ENCODE measurements at regions not wholly inside any gene's neighbourhood (a gene's known extent, or its start where the extent isn't known, plus 50 kb on each side); places are given as distances from the start of the nearest gene placed in this dataset.

GRCh38 chr3:23078735-23079134 is 124.4 kb upstream of the UBE2E2 start:
- no peak for DNase-seq

DNA sequence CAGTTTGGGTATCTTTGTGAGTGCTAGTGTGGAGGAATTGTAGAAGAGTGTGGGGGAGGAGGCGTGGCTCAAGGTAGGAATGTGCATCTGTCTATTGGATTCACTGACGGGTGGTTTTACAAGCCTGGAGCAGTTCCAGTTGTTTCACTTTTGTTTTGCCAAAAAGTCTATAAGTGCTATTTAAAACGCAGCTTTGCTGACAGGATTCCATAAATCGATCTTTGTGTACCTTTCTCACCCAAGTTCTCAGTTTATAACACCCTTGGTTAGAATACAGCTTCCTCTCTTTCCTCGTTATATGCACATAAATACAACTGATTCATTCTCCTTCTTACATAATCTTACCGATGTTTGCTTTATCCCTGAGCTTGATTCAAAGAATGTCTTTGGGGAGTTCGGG is 123.2 kb upstream of the UBE2E2 start:
- DNase-seq, result no peak

- DNase-seq, result no peak
These were observed 119.4 kb upstream of the UBE2E2 start for GRCh38 chr3:23083701-23084100.

DNA sequence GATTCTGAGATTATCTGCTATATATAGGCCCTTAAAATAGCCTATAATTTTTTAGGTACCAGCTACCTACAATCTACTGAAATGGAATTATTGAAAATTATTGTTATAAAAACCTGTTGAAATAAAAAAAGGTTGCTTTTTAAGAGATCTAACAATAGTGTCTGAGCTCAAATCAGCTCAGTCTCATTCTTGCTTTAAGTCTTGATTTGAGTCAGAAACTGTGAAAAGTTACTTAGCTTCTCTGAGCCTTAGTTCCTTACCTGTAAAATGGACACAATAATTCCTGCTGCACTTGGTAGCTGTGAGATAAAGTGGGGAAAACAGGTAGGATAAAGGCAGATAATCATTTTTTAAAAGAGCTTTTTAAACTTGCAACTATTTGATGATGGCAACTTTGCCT is 118.8 kb upstream of the UBE2E2 start:
- no peak for DNase-seq

GRCh38 chr3:23085261-23085660 is 117.9 kb upstream of the UBE2E2 start:
- DNase-seq, result no peak

- DNase-seq, result no peak
These were observed 116.8 kb upstream of the UBE2E2 start for GRCh38 chr3:23086331-23086730.

DNA sequence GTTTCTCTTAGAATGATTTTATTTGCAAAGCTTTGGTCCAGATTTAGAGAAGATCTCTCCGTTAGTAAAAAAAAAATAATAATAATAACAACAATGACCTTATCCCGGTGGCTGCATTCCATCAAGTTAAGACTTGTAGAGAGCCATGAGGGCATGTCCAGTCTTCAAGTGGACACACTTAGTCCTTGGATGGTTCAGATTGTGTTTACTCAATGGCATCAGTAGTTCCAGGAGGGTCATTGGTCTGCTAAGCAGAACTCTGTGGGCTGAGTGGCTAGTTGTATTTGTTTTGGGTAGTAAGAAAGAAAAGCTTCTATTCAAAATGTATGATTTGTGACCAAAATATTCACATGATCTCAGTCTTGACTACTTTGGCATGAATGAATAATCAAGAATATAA is 116.3 kb upstream of the UBE2E2 start:
- no peak for DNase-seq

- no peak for DNase-seq
These were observed 108.7 kb upstream of the UBE2E2 start for GRCh38 chr3:23094412-23094811.

GRCh38 chr3:23094890-23095462 is 108.2 kb upstream of the UBE2E2 start:
- peak; percentile 60 for DNase-seq

DNA sequence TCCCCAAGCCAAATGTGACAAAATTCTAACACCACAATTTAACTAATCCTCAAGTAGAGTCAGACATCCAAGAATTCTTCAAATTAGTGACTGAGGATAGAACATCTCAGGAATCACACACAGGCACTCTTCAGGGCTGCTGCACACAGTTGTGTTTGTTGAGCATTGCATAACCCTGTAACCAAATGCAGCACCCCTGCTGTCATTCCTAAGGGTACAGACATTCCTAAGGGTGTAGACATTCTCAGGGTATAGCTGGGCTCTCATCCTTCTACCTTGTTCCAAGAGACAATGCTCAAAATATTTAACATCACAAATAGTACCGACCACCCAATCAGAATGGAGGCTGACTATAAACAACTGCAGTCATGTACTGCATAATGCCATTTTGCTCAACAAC is 107.1 kb upstream of the UBE2E2 start:
- DNase-seq, result no peak

DNA sequence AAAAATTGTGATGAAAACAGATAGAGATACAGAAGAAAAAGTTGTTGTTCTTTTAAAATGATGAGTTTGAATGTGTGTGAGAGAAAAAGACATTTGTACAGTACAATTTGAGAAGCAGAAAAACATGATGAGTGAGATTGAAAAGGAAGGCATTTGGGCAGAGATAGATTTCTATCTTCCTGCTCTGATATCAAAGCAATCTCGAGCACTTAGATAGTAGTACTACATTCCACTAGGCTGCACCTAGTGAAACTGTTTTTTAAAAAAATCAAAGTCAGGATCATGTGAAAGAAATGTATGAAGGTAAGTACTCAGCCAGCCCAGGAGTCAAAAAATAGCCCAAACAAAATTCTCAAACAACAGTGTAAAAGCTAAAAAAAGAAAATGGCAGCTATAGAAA is 104.1 kb upstream of the UBE2E2 start:
- DNase-seq, result no peak

- no peak for DNase-seq
These were observed 103.5 kb upstream of the UBE2E2 start for GRCh38 chr3:23099677-23100076.

GRCh38 chr3:23100106-23100505 is 103.0 kb upstream of the UBE2E2 start:
- no peak for DNase-seq

GRCh38 chr3:23103764-23104163 is 99.4 kb upstream of the UBE2E2 start:
- DNase-seq, result no peak

- no peak for DNase-seq
These were observed 98.1 kb upstream of the UBE2E2 start for GRCh38 chr3:23105048-23105447.

DNA sequence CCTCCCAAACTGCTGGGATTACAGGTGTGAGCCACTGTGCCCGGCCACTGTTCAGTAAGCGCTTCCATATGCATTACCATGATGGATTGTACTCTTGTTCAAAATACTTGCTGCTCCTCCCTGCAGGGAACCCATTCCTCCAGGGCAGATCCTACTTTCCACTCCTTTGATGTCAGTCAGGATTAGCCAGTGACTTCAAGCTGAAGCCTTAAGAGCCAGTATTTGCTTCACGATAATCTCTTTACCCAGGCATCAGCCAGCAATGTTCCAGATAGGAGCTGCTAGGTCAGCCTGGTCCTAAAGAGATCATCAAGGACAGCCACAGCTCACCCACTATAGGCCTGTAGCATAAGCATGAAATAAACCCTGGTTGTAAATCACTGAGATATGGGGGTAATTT is 96.5 kb upstream of the UBE2E2 start:
- DNase-seq, result no peak

GRCh38 chr3:23107221-23107620 is 95.9 kb upstream of the UBE2E2 start:
- no peak for DNase-seq

- no peak for DNase-seq
These were observed 94.6 kb upstream of the UBE2E2 start for GRCh38 chr3:23108451-23109057.

GRCh38 chr3:23111286-23111685 is 91.8 kb upstream of the UBE2E2 start:
- DNase-seq, result no peak

GRCh38 chr3:23111797-23112196 is 91.3 kb upstream of the UBE2E2 start:
- no peak for DNase-seq

GRCh38 chr3:23112491-23112890 is 90.6 kb upstream of the UBE2E2 start:
- DNase-seq, result no peak

GRCh38 chr3:23113455-23114171 is 89.5 kb upstream of the UBE2E2 start:
- DNase-seq, result no peak

DNA sequence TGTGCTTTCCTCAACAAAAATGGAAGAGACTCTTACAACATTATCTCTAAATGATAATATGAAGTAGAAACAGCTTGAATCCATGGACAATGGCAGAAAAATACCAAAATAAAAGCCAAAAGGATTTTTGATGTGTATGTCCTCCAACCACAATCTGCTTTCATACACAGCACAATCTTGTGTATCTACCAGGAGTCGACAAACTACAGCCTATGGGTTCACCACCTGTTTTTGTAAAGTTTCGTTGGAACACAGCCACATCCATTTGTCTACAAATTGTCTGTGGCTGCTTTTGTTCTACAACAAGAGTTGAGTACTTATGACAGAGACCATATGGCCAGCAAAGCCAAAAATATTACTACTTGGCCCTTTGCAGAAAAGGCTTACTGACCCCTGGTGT is 88.7 kb upstream of the UBE2E2 start:
- DNase-seq, result no peak

DNA sequence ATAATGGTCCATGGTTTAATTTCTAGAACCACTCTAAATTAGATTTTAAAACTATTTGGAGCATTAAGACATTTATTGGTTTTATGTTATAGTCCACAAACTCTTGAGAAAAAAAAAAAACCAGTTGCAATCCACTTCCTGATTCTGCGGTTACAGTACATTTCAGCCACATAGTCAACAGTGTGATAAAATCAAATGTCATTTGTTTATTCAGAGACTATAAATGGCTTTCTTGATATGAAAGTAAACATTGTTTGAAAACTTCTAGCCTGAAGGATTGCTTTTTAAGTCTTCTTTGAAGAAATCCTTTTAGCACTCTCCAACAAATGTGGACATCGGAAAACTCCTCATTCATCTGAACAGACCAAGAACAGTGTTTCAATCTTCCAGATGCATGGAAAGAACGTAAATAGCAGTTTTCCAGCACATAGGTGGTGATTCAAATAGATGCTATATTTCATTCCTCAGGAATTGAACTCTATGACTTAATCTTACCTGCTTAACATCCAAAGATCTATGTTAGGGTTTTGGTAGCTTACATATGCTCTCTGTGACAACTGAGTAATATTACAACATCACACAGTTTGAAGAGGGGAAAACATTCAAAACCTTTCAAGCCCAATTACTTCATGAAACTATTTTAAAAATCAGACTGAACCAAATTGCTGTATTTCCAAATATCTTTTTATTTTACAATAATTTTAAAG is 87.8 kb upstream of the UBE2E2 start:
- DNase-seq, result no peak

Measured in NCI-H345 (cell line).